ENCODE measurements at regions not wholly inside any gene's neighbourhood (a gene's known extent, or its start where the extent isn't known, plus 50 kb on each side); places are given as distances from the start of the nearest gene placed in this dataset.

DNA sequence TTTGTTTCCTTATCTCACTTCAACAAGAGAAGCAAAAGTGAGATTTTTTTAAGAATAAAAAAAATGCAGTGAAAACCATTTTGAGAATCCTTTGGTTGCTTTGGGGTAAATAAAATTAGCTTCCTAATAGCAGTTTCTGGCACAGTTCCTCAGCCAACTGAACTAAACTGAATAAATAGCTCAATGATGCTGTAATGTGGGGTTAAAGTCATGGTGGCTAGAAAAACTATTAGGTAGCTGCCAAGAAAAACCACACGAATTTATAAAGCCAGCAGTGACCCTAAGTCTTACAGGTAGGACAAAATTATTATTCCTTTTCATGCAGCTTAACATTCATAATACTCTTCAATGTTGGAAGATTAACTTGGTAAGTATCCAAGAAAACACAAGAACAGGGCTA is 142.4 kb downstream of the APIP start (continued):
- TF ChIP-seq SP1 (IDR thresholded peaks at IDR 0.05; ENCODE audit: low read depth) (no peak), ZNF274 (IDR thresholded peaks at IDR 0.05; ENCODE audit: low read depth, low read length) (no peak), TCF7L2 (IDR thresholded peaks at IDR 0.05; ENCODE audit: borderline replicate concordance, extremely low read depth, insufficient read depth, insufficient read length) (no peak), EZH2phosphoT487 (IDR thresholded peaks at IDR 0.05; ENCODE audit: borderline replicate concordance) (no peak), CEBPB (IDR thresholded peaks at IDR 0.05; ENCODE audit: low read depth) (no peak), POLR2A (IDR thresholded peaks at IDR 0.05; ENCODE audit: borderline replicate concordance, extremely low read depth, insufficient read depth, insufficient read length) (no peak), YY1 (IDR thresholded peaks at IDR 0.05; ENCODE audit: extremely low read depth, insufficient replicate concordance, low read depth, low read length) (no peak), ZFX (IDR thresholded peaks at IDR 0.05) (no peak)
- TF ChIP-seq, protein P1, sequence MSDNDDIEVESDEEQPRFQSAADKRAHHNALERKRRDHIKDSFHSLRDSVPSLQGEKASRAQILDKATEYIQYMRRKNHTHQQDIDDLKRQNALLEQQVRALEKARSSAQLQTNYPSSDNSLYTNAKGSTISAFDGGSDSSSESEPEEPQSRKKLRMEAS (IDR thresholded peaks at IDR 0.05), result no peak

GRCh38 chr11:34773211-34773610 is 143.0 kb downstream of the APIP start:
- H3K4me1 ChIP-seq (ENCODE audit: control insufficient read depth in 1 of 2, insufficient read depth in 2 of 2, low read length in 2 of 2), result no peaks in the 10 kb centered on the region
- H3K36me3 ChIP-seq (ENCODE audit: control insufficient read depth in 1 of 2, insufficient read depth in 2 of 2, low read length in 2 of 2), result no peaks in the 10 kb centered on the region
- RAD21 ChIA-PET (ENCODE audit: low non-redundant PET in 1 of 2, low total read pairs in 2 of 2, uncharacterized antibody in 2 of 2, unreplicated experiment in 2 of 2), result no interaction called here
- CTCF ChIA-PET, result no interaction called here
- H3K27ac ChIP-seq (ENCODE audit: low read depth, low read length), result no peak overlapping the region
- peak overlapping the region; percentile 17 for H2AFZ ChIP-seq (ENCODE audit: low read depth, low read length, poor library complexity, severe bottlenecking)
- H3K9me3 ChIP-seq (ENCODE audit: control insufficient read depth in 1 of 2, insufficient read depth in 1 of 2, low read depth in 1 of 2, low read length in 2 of 2), result no peaks in the 10 kb centered on the region
- no peaks in the 10 kb centered on the region for H3K27me3 ChIP-seq (ENCODE audit: insufficient read depth, low read length)
- H3K4me2 ChIP-seq (ENCODE audit: low read length), result no peak overlapping the region
- H3K79me2 ChIP-seq (ENCODE audit: insufficient read depth, low read length), result no peaks in the 10 kb centered on the region
- no peak for DNase-seq (ENCODE audit: low read depth, low spot score)
- no peak overlapping the region for H3K9ac ChIP-seq (ENCODE audit: low read length)
- TF ChIP-seq YY1 (IDR thresholded peaks at IDR 0.05; ENCODE audit: extremely low read depth, insufficient replicate concordance, low read depth, low read length) (no peak), EZH2phosphoT487 (IDR thresholded peaks at IDR 0.05; ENCODE audit: borderline replicate concordance) (no peak), ELF1 (IDR thresholded peaks at IDR 0.05; ENCODE audit: borderline replicate concordance, low read depth) (no peak)
- TF ChIP-seq, protein P2, sequence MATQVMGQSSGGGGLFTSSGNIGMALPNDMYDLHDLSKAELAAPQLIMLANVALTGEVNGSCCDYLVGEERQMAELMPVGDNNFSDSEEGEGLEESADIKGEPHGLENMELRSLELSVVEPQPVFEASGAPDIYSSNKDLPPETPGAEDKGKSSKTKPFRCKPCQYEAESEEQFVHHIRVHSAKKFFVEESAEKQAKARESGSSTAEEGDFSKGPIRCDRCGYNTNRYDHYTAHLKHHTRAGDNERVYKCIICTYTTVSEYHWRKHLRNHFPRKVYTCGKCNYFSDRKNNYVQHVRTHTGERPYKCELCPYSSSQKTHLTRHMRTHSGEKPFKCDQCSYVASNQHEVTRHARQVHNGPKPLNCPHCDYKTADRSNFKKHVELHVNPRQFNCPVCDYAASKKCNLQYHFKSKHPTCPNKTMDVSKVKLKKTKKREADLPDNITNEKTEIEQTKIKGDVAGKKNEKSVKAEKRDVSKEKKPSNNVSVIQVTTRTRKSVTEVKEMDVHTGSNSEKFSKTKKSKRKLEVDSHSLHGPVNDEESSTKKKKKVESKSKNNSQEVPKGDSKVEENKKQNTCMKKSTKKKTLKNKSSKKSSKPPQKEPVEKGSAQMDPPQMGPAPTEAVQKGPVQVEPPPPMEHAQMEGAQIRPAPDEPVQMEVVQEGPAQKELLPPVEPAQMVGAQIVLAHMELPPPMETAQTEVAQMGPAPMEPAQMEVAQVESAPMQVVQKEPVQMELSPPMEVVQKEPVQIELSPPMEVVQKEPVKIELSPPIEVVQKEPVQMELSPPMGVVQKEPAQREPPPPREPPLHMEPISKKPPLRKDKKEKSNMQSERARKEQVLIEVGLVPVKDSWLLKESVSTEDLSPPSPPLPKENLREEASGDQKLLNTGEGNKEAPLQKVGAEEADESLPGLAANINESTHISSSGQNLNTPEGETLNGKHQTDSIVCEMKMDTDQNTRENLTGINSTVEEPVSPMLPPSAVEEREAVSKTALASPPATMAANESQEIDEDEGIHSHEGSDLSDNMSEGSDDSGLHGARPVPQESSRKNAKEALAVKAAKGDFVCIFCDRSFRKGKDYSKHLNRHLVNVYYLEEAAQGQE (IDR thresholded peaks at IDR 0.05; ENCODE audit: low read depth), result no peak
- no peak overlapping the region for H3K4me3 ChIP-seq (replicated peaks in 1 of 2; ENCODE audit: low read depth in 1 of 2, low read length in 2 of 2)
- no peaks in the 10 kb centered on the region for H4K20me1 ChIP-seq (ENCODE audit: insufficient read depth)
- no peak for ATAC-seq
- intact Hi-C loops (cut with micrococcal nuclease), result loop anchor here (10.0 kb wide), 1 partner anchor 178 kb away; no protein-coding TSS in a partner anchor
- POLR2A ChIA-PET, result no interaction called here
- no TSS peak for BruUV-seq (replicated peaks)
- H3K9me2 ChIP-seq (ENCODE audit: insufficient read depth), result no peaks in the 10 kb centered on the region
